ENCODE measurements at regions not wholly inside any gene's neighbourhood (a gene's known extent, or its start where the extent isn't known, plus 50 kb on each side); places are given as distances from the start of the nearest gene placed in this dataset.

GRCh38 chr1:197998110-197998509 lies 80.9 kb downstream of the LHX9 start:
- H3K27me3 ChIP-seq (ENCODE audit: control insufficient read depth in 3 of 3, insufficient read depth in 3 of 3, low read length in 3 of 3), result no peaks in the 10 kb centered on the region
- H3K4me1 ChIP-seq (ENCODE audit: control insufficient read depth in 3 of 3, insufficient read depth in 2 of 3, low read depth in 1 of 3, low read length in 2 of 3), result no peaks in the 10 kb centered on the region
- no peak overlapping the region for H3K4me3 ChIP-seq (ENCODE audit: low read depth in 1 of 3, low read length in 3 of 3)
- no peak overlapping the region for H3K27ac ChIP-seq (ENCODE audit: low read depth in 1 of 3, low read length in 2 of 3)
- DNase-seq (no peak), FAIRE-seq (no peak)
- no peaks in the 10 kb centered on the region for H3K36me3 ChIP-seq (ENCODE audit: control insufficient read depth in 3 of 3, insufficient read depth in 2 of 3, low read depth in 1 of 3, low read length in 3 of 3)
- H3K9me3 ChIP-seq (ENCODE audit: control insufficient read depth in 2 of 2, insufficient read depth in 1 of 2, low read depth in 1 of 2, low read length in 1 of 2), result no peaks in the 10 kb centered on the region
- 70 to 75% (median 72%) methylated on average over 5 of the region's 5 CpGs for WGBS, 3 donors

DNA sequence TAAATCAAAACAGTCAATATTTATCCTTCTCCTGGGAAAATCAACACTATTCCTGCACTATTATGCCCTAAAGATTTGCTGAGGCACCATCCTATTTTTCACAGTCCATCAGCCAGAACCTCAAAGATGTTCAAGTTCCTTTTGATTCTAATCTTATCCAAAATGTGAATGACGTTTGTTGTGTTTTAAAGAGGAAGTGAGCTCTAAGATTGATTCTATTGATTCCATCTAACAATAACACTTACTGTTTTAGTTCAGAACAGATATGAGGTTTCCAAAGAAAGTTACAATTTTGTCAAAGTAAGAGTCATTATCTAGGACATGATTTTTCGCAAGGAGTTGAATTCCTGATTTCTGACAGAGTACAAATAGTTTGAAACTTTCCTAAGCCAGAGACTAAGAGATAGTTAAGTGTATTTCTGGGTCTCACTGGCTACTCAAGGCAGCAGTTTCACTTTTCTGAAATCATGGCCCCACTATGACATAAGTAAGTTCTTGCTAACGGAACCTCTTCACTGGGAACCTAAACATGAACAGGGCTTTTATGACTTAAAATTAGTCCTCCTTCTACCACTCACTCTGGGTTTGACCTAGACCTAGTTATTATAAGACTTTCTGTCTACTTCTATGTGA lies 84.7 kb downstream of the LHX9 start:
- 64 to 76% (median 72%) methylated on average over 3 of the region's 3 CpGs for WGBS, 3 donors
- FAIRE-seq (no peak), DNase-seq (no peak)

GRCh38 chr1:198003468-198003867 lies 86.3 kb downstream of the LHX9 start:
- FAIRE-seq (no peak), DNase-seq (peak in 1 of 2 donors; percentile 18)
- 73 to 85% (median 78%) methylated on average over 2 of the region's 2 CpGs for WGBS, 3 donors

More for the DNA sequence above, 84.7 kb downstream of the LHX9 start:
- H3K9me3 ChIP-seq (ENCODE audit: control insufficient read depth in 2 of 2, insufficient read depth in 1 of 2, low read depth in 1 of 2, low read length in 1 of 2), result no peaks in the 10 kb centered on the region
- H3K36me3 ChIP-seq (ENCODE audit: control insufficient read depth in 3 of 3, insufficient read depth in 2 of 3, low read depth in 1 of 3, low read length in 3 of 3), result no peaks in the 10 kb centered on the region
- no peaks in the 10 kb centered on the region for H3K27me3 ChIP-seq (ENCODE audit: control insufficient read depth in 3 of 3, insufficient read depth in 3 of 3, low read length in 3 of 3)
- no peaks in the 10 kb centered on the region for H3K4me1 ChIP-seq (ENCODE audit: control insufficient read depth in 3 of 3, insufficient read depth in 2 of 3, low read depth in 1 of 3, low read length in 2 of 3)
- no peak overlapping the region for H3K27ac ChIP-seq (ENCODE audit: low read depth in 1 of 3, low read length in 2 of 3)
- H3K4me3 ChIP-seq (ENCODE audit: low read depth in 1 of 3, low read length in 3 of 3), result no peak overlapping the region

GRCh38 chr1:198007011-198007410 lies 89.8 kb downstream of the LHX9 start:
- Histone ChIP-seq H3K4me3 (ENCODE audit: low read depth in 1 of 3, low read length in 3 of 3) (no peak overlapping the region), H3K9me3 (ENCODE audit: control insufficient read depth in 2 of 2, insufficient read depth in 1 of 2, low read depth in 1 of 2, low read length in 1 of 2) (peaks cover 0 to 11% of the 10 kb centered on the region in 2 donors), H3K27me3 (ENCODE audit: control insufficient read depth in 3 of 3, insufficient read depth in 3 of 3, low read length in 3 of 3) (peaks cover 0 to 2% (median 0%) of the 10 kb centered on the region in 3 donors), H3K36me3 (ENCODE audit: control insufficient read depth in 3 of 3, insufficient read depth in 2 of 3, low read depth in 1 of 3, low read length in 3 of 3) (no peaks in the 10 kb centered on the region), H3K4me1 (ENCODE audit: control insufficient read depth in 3 of 3, insufficient read depth in 2 of 3, low read depth in 1 of 3, low read length in 2 of 3) (no peaks in the 10 kb centered on the region), H3K27ac (ENCODE audit: low read depth in 1 of 3, low read length in 2 of 3) (no peak overlapping the region)
- no peak for FAIRE-seq
- no peak for DNase-seq
- 90 to 94% (median 91%) methylated on average over 1 of the region's 1 CpG for WGBS, 3 donors

More at GRCh38 chr1:198003468-198003867, 86.3 kb downstream of the LHX9 start:
- H3K27me3 ChIP-seq (ENCODE audit: control insufficient read depth in 3 of 3, insufficient read depth in 3 of 3, low read length in 3 of 3), result peaks cover 0 to 2% (median 0%) of the 10 kb centered on the region in 3 donors
- no peaks in the 10 kb centered on the region for H3K4me1 ChIP-seq (ENCODE audit: control insufficient read depth in 3 of 3, insufficient read depth in 2 of 3, low read depth in 1 of 3, low read length in 2 of 3)
- no peak overlapping the region for H3K4me3 ChIP-seq (ENCODE audit: low read depth in 1 of 3, low read length in 3 of 3)
- H3K9me3 ChIP-seq (ENCODE audit: control insufficient read depth in 2 of 2, insufficient read depth in 1 of 2, low read depth in 1 of 2, low read length in 1 of 2), result no peaks in the 10 kb centered on the region
- no peaks in the 10 kb centered on the region for H3K36me3 ChIP-seq (ENCODE audit: control insufficient read depth in 3 of 3, insufficient read depth in 2 of 3, low read depth in 1 of 3, low read length in 3 of 3)
- H3K27ac ChIP-seq (ENCODE audit: low read depth in 1 of 3, low read length in 2 of 3), result no peak overlapping the region

GRCh38 chr1:198007687-198008607 lies 90.8 kb downstream of the LHX9 start:
- no peaks in the 10 kb centered on the region for H3K4me1 ChIP-seq (ENCODE audit: control insufficient read depth in 3 of 3, insufficient read depth in 2 of 3, low read depth in 1 of 3, low read length in 2 of 3)
- no peak overlapping the region for H3K27ac ChIP-seq (ENCODE audit: low read depth in 1 of 3, low read length in 2 of 3)
- no peaks in the 10 kb centered on the region for H3K36me3 ChIP-seq (ENCODE audit: control insufficient read depth in 3 of 3, insufficient read depth in 2 of 3, low read depth in 1 of 3, low read length in 3 of 3)
- H3K27me3 ChIP-seq (ENCODE audit: control insufficient read depth in 3 of 3, insufficient read depth in 3 of 3, low read length in 3 of 3), result peaks cover 0 to 2% (median 0%) of the 10 kb centered on the region in 3 donors
- 53 to 72% (median 60%) methylated on average over 5 of the region's 5 CpGs for WGBS, 3 donors
- H3K9me3 ChIP-seq (ENCODE audit: control insufficient read depth in 2 of 2, insufficient read depth in 1 of 2, low read depth in 1 of 2, low read length in 1 of 2), result peaks cover 0 to 11% of the 10 kb centered on the region in 2 donors
- DNase-seq (no peak), FAIRE-seq (no peak)
- H3K4me3 ChIP-seq (ENCODE audit: low read depth in 1 of 3, low read length in 3 of 3), result no peak overlapping the region

GRCh38 chr1:198014355-198014754 lies 97.2 kb downstream of the LHX9 start:
- H3K36me3 ChIP-seq (ENCODE audit: control insufficient read depth in 3 of 3, insufficient read depth in 2 of 3, low read depth in 1 of 3, low read length in 3 of 3), result no peaks in the 10 kb centered on the region
- FAIRE-seq, result no peak
- H3K27ac ChIP-seq (ENCODE audit: low read depth in 1 of 3, low read length in 2 of 3), result no peak overlapping the region
- WGBS, 3 donors, result 71 to 74% (median 71%) methylated on average over 1 of the region's 1 CpG
- H3K27me3 ChIP-seq (ENCODE audit: control insufficient read depth in 3 of 3, insufficient read depth in 3 of 3, low read length in 3 of 3), result no peaks in the 10 kb centered on the region
- no peak for DNase-seq
- H3K4me1 ChIP-seq (ENCODE audit: control insufficient read depth in 3 of 3, insufficient read depth in 2 of 3, low read depth in 1 of 3, low read length in 2 of 3), result no peaks in the 10 kb centered on the region
- H3K4me3 ChIP-seq (ENCODE audit: low read depth in 1 of 3, low read length in 3 of 3), result no peak overlapping the region
- H3K9me3 ChIP-seq (ENCODE audit: control insufficient read depth in 2 of 2, insufficient read depth in 1 of 2, low read depth in 1 of 2, low read length in 1 of 2), result peaks cover 0 to 9% of the 10 kb centered on the region in 2 donors

- Histone ChIP-seq H3K4me1 (ENCODE audit: control insufficient read depth in 3 of 3, insufficient read depth in 2 of 3, low read depth in 1 of 3, low read length in 2 of 3) (no peaks in the 10 kb centered on the region), H3K27ac (ENCODE audit: low read depth in 1 of 3, low read length in 2 of 3) (no peak overlapping the region), H3K36me3 (ENCODE audit: control insufficient read depth in 3 of 3, insufficient read depth in 2 of 3, low read depth in 1 of 3, low read length in 3 of 3) (no peaks in the 10 kb centered on the region), H3K27me3 (ENCODE audit: control insufficient read depth in 3 of 3, insufficient read depth in 3 of 3, low read length in 3 of 3) (no peaks in the 10 kb centered on the region), H3K9me3 (ENCODE audit: control insufficient read depth in 2 of 2, insufficient read depth in 1 of 2, low read depth in 1 of 2, low read length in 1 of 2) (peaks cover 0 to 1% of the 10 kb centered on the region in 2 donors), H3K4me3 (ENCODE audit: low read depth in 1 of 3, low read length in 3 of 3) (no peak overlapping the region)
- DNase-seq (no peak), FAIRE-seq (no peak)
Measured at GRCh38 chr1:198015309-198015708, 98.1 kb downstream of the LHX9 start.

DNA sequence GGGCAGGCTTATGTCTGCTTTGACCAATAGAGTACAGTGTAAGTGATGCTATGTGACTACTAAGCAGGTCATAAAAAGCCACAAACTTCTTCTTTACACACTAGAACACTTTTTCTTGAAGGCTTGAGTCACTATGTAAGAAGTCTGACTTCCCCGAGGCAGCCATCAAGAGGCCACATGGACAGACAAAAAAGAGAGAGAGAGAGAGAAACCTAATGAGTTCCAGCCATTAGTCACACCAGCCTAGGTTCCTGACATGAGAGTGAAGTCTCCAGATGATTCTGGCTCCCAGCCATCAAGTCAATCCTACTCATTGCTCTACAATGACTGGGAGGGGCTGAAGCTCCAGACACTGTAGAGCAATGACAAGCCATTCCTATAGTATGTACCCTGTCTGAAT lies 101.4 kb downstream of the LHX9 start:
- Histone ChIP-seq H3K4me3 (ENCODE audit: low read depth in 1 of 3, low read length in 3 of 3) (no peak overlapping the region), H3K9me3 (ENCODE audit: control insufficient read depth in 2 of 2, insufficient read depth in 1 of 2, low read depth in 1 of 2, low read length in 1 of 2) (no peaks in the 10 kb centered on the region), H3K36me3 (ENCODE audit: control insufficient read depth in 3 of 3, insufficient read depth in 2 of 3, low read depth in 1 of 3, low read length in 3 of 3) (no peaks in the 10 kb centered on the region), H3K27me3 (ENCODE audit: control insufficient read depth in 3 of 3, insufficient read depth in 3 of 3, low read length in 3 of 3) (no peaks in the 10 kb centered on the region), H3K27ac (ENCODE audit: low read depth in 1 of 3, low read length in 2 of 3) (no peak overlapping the region), H3K4me1 (ENCODE audit: control insufficient read depth in 3 of 3, insufficient read depth in 2 of 3, low read depth in 1 of 3, low read length in 2 of 3) (no peaks in the 10 kb centered on the region)
- WGBS, 3 donors, result 55 to 75% (median 63%) methylated on average over 1 of the region's 1 CpG
- no peak for DNase-seq
- no peak for FAIRE-seq

Data from small intestine (tissue), 7 donors.